Stomach (tissue), 4 donors: ENCODE measurements at regions not wholly inside any gene's neighbourhood (a gene's known extent, or its start where the extent isn't known, plus 50 kb on each side); places are given as distances from the start of the nearest gene placed in this dataset.

Experiments
- POLR2A ChIP-seq, 4 donors: fragments of 450-650 bp; IDR thresholded peaks; one replicate each; pipeline ENCODE4 v1.6.1; 2016; ENCODE audit warnings: antibody characterized with exemption in 4 of 4, control low read depth in 2 of 4, mild to moderate bottlenecking in 1 of 4, moderate library complexity in 1 of 4
- TF ChIP-seq, protein P1 (sequence below), 7 experiments: fragments of 450-650 bp in 4 of 7; fragments of 200-600 bp in 3 of 7; sonication (generic) in 3 of 7; IDR thresholded peaks; one replicate each; pipeline ENCODE4 v1.5.1; 2016 to 2019; ENCODE audit warnings: antibody characterized with exemption in 7 of 7, control low read depth in 2 of 7, mild to moderate bottlenecking in 1 of 7

DNA sequence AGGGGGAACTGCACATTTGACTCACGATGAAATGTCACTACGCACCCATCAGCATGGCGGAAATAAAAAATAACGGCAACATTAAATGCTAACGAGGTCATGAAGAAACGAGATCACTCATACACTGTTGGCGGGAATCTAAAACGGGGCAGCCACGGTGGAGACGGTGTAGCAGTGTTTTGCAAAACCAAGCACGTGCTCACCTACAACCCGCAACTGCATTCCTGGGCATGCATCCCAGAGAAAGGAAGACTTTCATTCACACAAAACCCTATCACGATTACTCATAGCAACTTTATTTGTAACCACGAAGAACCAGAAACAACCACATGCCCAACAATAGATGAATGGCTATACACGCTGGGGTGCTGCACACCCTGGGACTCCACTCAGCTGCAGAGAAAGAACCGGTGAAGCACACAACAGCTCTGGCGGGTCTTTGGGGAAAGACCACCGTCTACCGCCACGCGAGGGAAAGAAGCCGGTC is 77.0 kb downstream of the YTHDF1 start:
- TF ChIP-seq, protein P1, sequence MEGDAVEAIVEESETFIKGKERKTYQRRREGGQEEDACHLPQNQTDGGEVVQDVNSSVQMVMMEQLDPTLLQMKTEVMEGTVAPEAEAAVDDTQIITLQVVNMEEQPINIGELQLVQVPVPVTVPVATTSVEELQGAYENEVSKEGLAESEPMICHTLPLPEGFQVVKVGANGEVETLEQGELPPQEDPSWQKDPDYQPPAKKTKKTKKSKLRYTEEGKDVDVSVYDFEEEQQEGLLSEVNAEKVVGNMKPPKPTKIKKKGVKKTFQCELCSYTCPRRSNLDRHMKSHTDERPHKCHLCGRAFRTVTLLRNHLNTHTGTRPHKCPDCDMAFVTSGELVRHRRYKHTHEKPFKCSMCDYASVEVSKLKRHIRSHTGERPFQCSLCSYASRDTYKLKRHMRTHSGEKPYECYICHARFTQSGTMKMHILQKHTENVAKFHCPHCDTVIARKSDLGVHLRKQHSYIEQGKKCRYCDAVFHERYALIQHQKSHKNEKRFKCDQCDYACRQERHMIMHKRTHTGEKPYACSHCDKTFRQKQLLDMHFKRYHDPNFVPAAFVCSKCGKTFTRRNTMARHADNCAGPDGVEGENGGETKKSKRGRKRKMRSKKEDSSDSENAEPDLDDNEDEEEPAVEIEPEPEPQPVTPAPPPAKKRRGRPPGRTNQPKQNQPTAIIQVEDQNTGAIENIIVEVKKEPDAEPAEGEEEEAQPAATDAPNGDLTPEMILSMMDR (IDR thresholded peaks at IDR 0.05) = no peak
- TF ChIP-seq POLR2A (IDR thresholded peaks at IDR 0.05) = no peak
